ENCODE measurements at regions not wholly inside any gene's neighbourhood (a gene's known extent, or its start where the extent isn't known, plus 50 kb on each side); places are given as distances from the start of the nearest gene placed in this dataset.

- no peak for TF ChIP-seq CTCF (IDR thresholded peaks at IDR 0.05)
- TF ChIP-seq POLR2A (IDR thresholded peaks at IDR 0.05): no peak
Measured at GRCh38 chrX:15059474-15059873, 186.3 kb downstream of the MOSPD2 start.

All from body of pancreas (tissue), 4 donors.